H9 (cell line): ENCODE measurements at regions not wholly inside any gene's neighbourhood (a gene's known extent, or its start where the extent isn't known, plus 50 kb on each side); places are given as distances from the start of the nearest gene placed in this dataset.
A peak's percentile ranks its signal among the peaks of the same experiment; 100 is the strongest.

Experiments used
- DNase-seq: peaks from one replicate; pipeline ENCODE4 v3.0.0-alpha.2; 2017
- H2AFZ ChIP-seq: one replicate; pipeline ENCODE4 v1.6.1; 2013; ENCODE audit warnings: mild to moderate bottlenecking, low read length, control low read depth, moderate library complexity
- H2AK5ac ChIP-seq: 2 replicates; pipeline ENCODE4 v1.6.1; 2013; ENCODE audit warnings: low read length, control low read depth, mixed read lengths; ENCODE audit not compliant: insufficient read length
- H2BK120ac ChIP-seq: one replicate; pipeline ENCODE4 v1.6.1; 2013; ENCODE audit warnings: low read depth, mild to moderate bottlenecking, low read length, control low read depth, inconsistent platforms; ENCODE audit not compliant: poor library complexity, severe bottlenecking
- H2BK12ac ChIP-seq: 2 replicates; pipeline ENCODE4 v1.6.1; 2013; ENCODE audit warnings: low read length, control low read depth, mixed read lengths, low read depth; ENCODE audit not compliant: insufficient read length
- H2BK15ac ChIP-seq: 2 replicates; pipeline ENCODE4 v1.6.1; 2013; ENCODE audit warnings: low read depth, low read length, control low read depth
- H2BK20ac ChIP-seq: one replicate; pipeline ENCODE4 v1.6.1; 2013; ENCODE audit warnings: low read depth, mild to moderate bottlenecking, low read length, control low read depth, inconsistent platforms; ENCODE audit not compliant: poor library complexity, severe bottlenecking
- H2BK5ac ChIP-seq: 2 replicates; pipeline ENCODE4 v1.6.1; 2013; ENCODE audit warnings: low read length, control low read depth, mixed read lengths; ENCODE audit not compliant: insufficient read length
- H3K14ac ChIP-seq: 2 replicates; pipeline ENCODE4 v1.6.1; 2013; ENCODE audit warnings: low read length, control low read depth; ENCODE audit not compliant: insufficient read depth
- H3K18ac ChIP-seq: 2 replicates; pipeline ENCODE4 v1.6.1; 2013; ENCODE audit warnings: low read depth, mild to moderate bottlenecking, mixed read lengths, low read length, control low read depth; ENCODE audit not compliant: insufficient read length
- H3K23ac ChIP-seq: 2 replicates; pipeline ENCODE4 v1.6.1; 2013; ENCODE audit warnings: low read length, control low read depth, mixed read lengths, low read depth; ENCODE audit not compliant: insufficient read length
- H3K23me2 ChIP-seq: 2 replicates; pipeline ENCODE4 v1.6.1; 2013; ENCODE audit warnings: low read depth, mild to moderate bottlenecking, mixed read lengths, low read length, control low read depth; ENCODE audit not compliant: insufficient read length, poor library complexity, severe bottlenecking
- H3K27ac ChIP-seq: 2 replicates; pipeline ENCODE4 v1.5.1; 2013; ENCODE audit warnings: low read length, control low read depth, mixed read lengths, low read depth; ENCODE audit not compliant: insufficient read length
- H3K27me3 ChIP-seq: 2 replicates; pipeline ENCODE4 v1.6.1; 2013; ENCODE audit warnings: low read length, control low read depth, inconsistent platforms; ENCODE audit not compliant: insufficient read depth
- H3K4ac ChIP-seq: 2 replicates; pipeline ENCODE4 v1.6.1; 2013; ENCODE audit warnings: low read depth, mild to moderate bottlenecking, control low read depth, inconsistent platforms, low read length, moderate library complexity
- H3K4me1 ChIP-seq: 2 replicates; pipeline ENCODE4 v1.6.1; 2013; ENCODE audit warnings: low read length, control low read depth, inconsistent platforms; ENCODE audit not compliant: insufficient read depth
- H3K4me2 ChIP-seq: 2 replicates; pipeline ENCODE4 v1.6.1; 2013; ENCODE audit warnings: low read length, control low read depth, mixed read lengths; ENCODE audit not compliant: insufficient read length, insufficient read depth
- H3K56ac ChIP-seq: 2 replicates; pipeline ENCODE4 v1.6.1; 2013; ENCODE audit warnings: low read depth, mild to moderate bottlenecking, mixed read lengths, low read length, control low read depth; ENCODE audit not compliant: insufficient read length
- H3K79me1 ChIP-seq: 2 replicates; pipeline ENCODE4 v1.6.1; 2013; ENCODE audit warnings: low read depth, mild to moderate bottlenecking, moderate library complexity, low read length, control low read depth, inconsistent platforms; ENCODE audit not compliant: insufficient read depth, poor library complexity, severe bottlenecking
- H3K79me2 ChIP-seq: 2 replicates; pipeline ENCODE4 v1.6.1; 2013; ENCODE audit warnings: low read length, control low read depth, inconsistent platforms; ENCODE audit not compliant: insufficient read depth
- H3K9ac ChIP-seq: 2 replicates; pipeline ENCODE4 v1.6.1; 2013; ENCODE audit warnings: low read length, control low read depth, mixed read lengths; ENCODE audit not compliant: insufficient read length; ENCODE audit errors: extremely low read depth
- H3K9me3 ChIP-seq: one replicate; pipeline ENCODE4 v1.6.1; 2013; ENCODE audit warnings: low read depth, low read length, inconsistent platforms; ENCODE audit not compliant: control insufficient read depth
- H3T11ph ChIP-seq: one replicate; pipeline ENCODE4 v1.6.1; 2013; ENCODE audit warnings: mild to moderate bottlenecking, low read length, control low read depth, inconsistent platforms
- H4K20me1 ChIP-seq: one replicate; pipeline ENCODE4 v1.6.1; 2013; ENCODE audit not compliant: control insufficient read depth, insufficient read length, insufficient read depth
- H4K5ac ChIP-seq: 2 replicates; pipeline ENCODE4 v1.6.1; 2013; ENCODE audit warnings: low read depth, mild to moderate bottlenecking, mixed read lengths, low read length, control low read depth; ENCODE audit not compliant: insufficient read length
- H4K8ac ChIP-seq: replicated peaks from 2 replicates; pipeline ENCODE4 v1.6.1; 2013; ENCODE audit warnings: low read length, control low read depth, mixed read lengths, low read depth; ENCODE audit not compliant: insufficient read length
- H4K91ac ChIP-seq: 2 replicates; pipeline ENCODE4 v1.6.1; 2013; ENCODE audit warnings: low read depth, mild to moderate bottlenecking, moderate library complexity, mixed read lengths, low read length, control low read depth; ENCODE audit not compliant: insufficient read length
- H3K27ac Mint-ChIP-seq, 3 experiments: 2 replicates in 2 of 3; 3 replicates in 1 of 3; pipeline ENCODE4 v1.8.0; 2020 to 2021; ENCODE audit warnings: mixed read lengths in 3 of 3, mild to moderate bottlenecking in 1 of 3, moderate library complexity in 1 of 3
- H3K27me3 Mint-ChIP-seq: 2 replicates; pipeline ENCODE4 v1.8.0; 2021; ENCODE audit warnings: low read depth, mild to moderate bottlenecking, moderate library complexity, mixed read lengths
- H3K36me3 Mint-ChIP-seq, 3 experiments: 2 replicates in 2 of 3; 3 replicates in 1 of 3; pipeline ENCODE4 v1.8.0; 2020 to 2021; ENCODE audit warnings: low read depth in 3 of 3, mixed read lengths in 3 of 3; ENCODE audit not compliant: insufficient read depth in 1 of 3
- H3K4me1 Mint-ChIP-seq, 2 experiments: 2 replicates each; pipeline ENCODE4 v1.8.0; 2020; ENCODE audit warnings: mixed read lengths in 2 of 2
- H3K4me3 Mint-ChIP-seq, 2 experiments: 2 replicates in 1 of 2; 3 replicates in 1 of 2; pipeline ENCODE4 v1.8.0; 2020 to 2021; ENCODE audit warnings: mild to moderate bottlenecking in 2 of 2, mixed read lengths in 2 of 2, moderate library complexity in 1 of 2
- H3K9me3 Mint-ChIP-seq, 2 experiments: 2 replicates in 1 of 2; 3 replicates in 1 of 2; pipeline ENCODE4 v1.8.0; 2020; ENCODE audit warnings: mild to moderate bottlenecking in 2 of 2, mixed read lengths in 2 of 2, moderate library complexity in 1 of 2
- WGBS: extraction: QIAGEN DNeasy Blood & Tissue Kit; methylation state at CpG from one replicate; pipeline ENCODE4 v1.1.7; 2013; ENCODE audit warnings: missing lambda C conversion rate, low lambda C conversion rate, mixed read lengths; ENCODE audit not compliant: insufficient read length; ENCODE audit errors: extremely low coverage; 5-methylcytosine and 5-hydroxymethylcytosine counted together
- TF ChIP-seq, protein P1 (sequence below): fragments of 200-600 bp; sonication (generic); conservative IDR thresholded peaks from 3 replicates; pipeline ENCODE4 v1.8.0; 2021; ENCODE audit warnings: antibody characterized with exemption, mild to moderate bottlenecking

DNA sequence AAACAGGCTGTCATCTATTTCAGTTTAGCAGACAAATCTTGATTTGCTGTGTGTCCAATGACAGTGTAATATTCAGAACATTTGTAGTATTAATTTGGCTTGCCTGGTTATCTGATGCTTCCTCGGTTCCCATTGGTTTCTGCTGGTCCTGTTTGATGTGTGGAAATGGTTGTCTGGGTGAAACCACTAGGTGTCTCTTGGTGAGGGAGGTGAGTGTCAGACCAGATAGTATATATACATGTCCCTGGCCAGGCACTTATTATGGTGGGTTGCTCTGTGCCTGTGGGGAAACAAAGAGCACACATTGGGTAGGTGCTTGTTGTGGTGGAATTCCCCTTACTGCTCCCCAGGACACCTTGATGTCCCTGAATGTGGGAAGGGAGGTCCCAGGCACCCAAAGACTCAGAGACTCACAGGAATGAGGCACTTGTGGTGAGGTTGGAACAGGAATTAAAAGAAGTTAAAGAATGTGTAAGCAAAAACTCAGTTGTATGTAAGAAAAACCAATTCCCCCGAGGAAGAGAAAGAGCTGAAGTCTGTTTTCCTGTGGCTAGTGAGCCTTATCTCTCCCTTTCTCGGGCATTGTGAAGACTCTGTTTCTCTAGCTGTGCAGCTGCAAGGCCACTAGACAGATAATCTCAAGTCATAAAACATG lies 1519.1 kb downstream of the BRINP3 start:
- Histone ChIP-seq H3K23me2 (no peaks in the 10 kb centered on the region), H4K20me1 (no peaks in the 10 kb centered on the region), H3K27ac (no peak overlapping the region), H3K23ac (no peak overlapping the region), H2AFZ (no peak overlapping the region), H3K79me2 (no peaks in the 10 kb centered on the region), H3K14ac (no peak overlapping the region), H4K5ac (no peak overlapping the region), H3K4me2 (no peak overlapping the region), H2BK12ac (no peak overlapping the region), H2BK15ac (no peak overlapping the region), H3K56ac (no peak overlapping the region), H2BK5ac (no peak overlapping the region), H2AK5ac (no peak overlapping the region), H3K27me3 (no peaks in the 10 kb centered on the region), H3K4me1 (no peaks in the 10 kb centered on the region), H2BK20ac (no peak overlapping the region), H3K9ac (no peak overlapping the region), H4K91ac (no peak overlapping the region), H2BK120ac (no peak overlapping the region), H3K9me3 (no peaks in the 10 kb centered on the region), H3T11ph (no peak overlapping the region), H3K4ac (no peak overlapping the region), H3K79me1 (no peaks in the 10 kb centered on the region), H3K18ac (no peak overlapping the region), H4K8ac (no peak overlapping the region)
- Mint-ChIP-seq H3K27ac (no peak overlapping the region), H3K27me3 (no peaks in the 10 kb centered on the region), H3K4me1 (peaks cover 7 to 12% of the 10 kb centered on the region in 2 experiments), H3K4me3 (no peak overlapping the region), H3K9me3 (peaks cover 0 to 3% of the 10 kb centered on the region in 2 experiments; a peak in 2 of 5 replicates), H3K36me3 (peaks cover 0 to 4% (median 4%) of the 10 kb centered on the region in 3 experiments; a peak in 4 of 7 replicates)
- no peak for DNase-seq
- TF ChIP-seq, protein P1, sequence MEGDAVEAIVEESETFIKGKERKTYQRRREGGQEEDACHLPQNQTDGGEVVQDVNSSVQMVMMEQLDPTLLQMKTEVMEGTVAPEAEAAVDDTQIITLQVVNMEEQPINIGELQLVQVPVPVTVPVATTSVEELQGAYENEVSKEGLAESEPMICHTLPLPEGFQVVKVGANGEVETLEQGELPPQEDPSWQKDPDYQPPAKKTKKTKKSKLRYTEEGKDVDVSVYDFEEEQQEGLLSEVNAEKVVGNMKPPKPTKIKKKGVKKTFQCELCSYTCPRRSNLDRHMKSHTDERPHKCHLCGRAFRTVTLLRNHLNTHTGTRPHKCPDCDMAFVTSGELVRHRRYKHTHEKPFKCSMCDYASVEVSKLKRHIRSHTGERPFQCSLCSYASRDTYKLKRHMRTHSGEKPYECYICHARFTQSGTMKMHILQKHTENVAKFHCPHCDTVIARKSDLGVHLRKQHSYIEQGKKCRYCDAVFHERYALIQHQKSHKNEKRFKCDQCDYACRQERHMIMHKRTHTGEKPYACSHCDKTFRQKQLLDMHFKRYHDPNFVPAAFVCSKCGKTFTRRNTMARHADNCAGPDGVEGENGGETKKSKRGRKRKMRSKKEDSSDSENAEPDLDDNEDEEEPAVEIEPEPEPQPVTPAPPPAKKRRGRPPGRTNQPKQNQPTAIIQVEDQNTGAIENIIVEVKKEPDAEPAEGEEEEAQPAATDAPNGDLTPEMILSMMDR, result peak; percentile 24; the same call in 1 of the 3 replicates
- no CpG with 5 or more reads among the region's 3 CpGs for WGBS
